ENCODE measurements at regions not wholly inside any gene's neighbourhood (a gene's known extent, or its start where the extent isn't known, plus 50 kb on each side); places are given as distances from the start of the nearest gene placed in this dataset.
A peak's percentile ranks its signal among the peaks of the same experiment; 100 is the strongest.
"Not testable (repeated sequence)": the region's sequence is repeated elsewhere in the genome, so short reads cannot be mapped to it uniquely, and the experiment has no call there.

- not testable (repeated sequence) for H3K9me3 ChIP-seq (ENCODE audit: severe bottlenecking); ATAC-seq (ENCODE audit: low read depth); H3K27ac ChIP-seq (ENCODE audit: poor library complexity, severe bottlenecking); H3K4me3 ChIP-seq (ENCODE audit: severe bottlenecking); H3K4me1 ChIP-seq (ENCODE audit: insufficient read depth, poor library complexity, severe bottlenecking); DNase-seq (ENCODE audit: low spot score); H3K27me3 ChIP-seq (ENCODE audit: insufficient read depth, poor library complexity, severe bottlenecking); H3K36me3 ChIP-seq (ENCODE audit: low read depth)
These were observed 158.9 kb upstream of the PRKX start for GRCh38 chrX:3872226-3872879.

GRCh38 chrX:3867067-3867831, 153.8 kb upstream of the PRKX start:
- H3K27me3 ChIP-seq (ENCODE audit: insufficient read depth, poor library complexity, severe bottlenecking); H3K9me3 ChIP-seq (ENCODE audit: severe bottlenecking); DNase-seq (ENCODE audit: low spot score); H3K4me3 ChIP-seq (ENCODE audit: severe bottlenecking); H3K36me3 ChIP-seq (ENCODE audit: low read depth); H3K4me1 ChIP-seq (ENCODE audit: insufficient read depth, poor library complexity, severe bottlenecking); H3K27ac ChIP-seq (ENCODE audit: poor library complexity, severe bottlenecking): not testable (repeated sequence)
- ATAC-seq (ENCODE audit: low read depth) = peak; percentile 66

- not testable (repeated sequence) for H3K27me3 ChIP-seq (ENCODE audit: insufficient read depth, poor library complexity, severe bottlenecking); H3K4me3 ChIP-seq (ENCODE audit: severe bottlenecking); DNase-seq (ENCODE audit: low spot score); H3K9me3 ChIP-seq (ENCODE audit: severe bottlenecking); H3K27ac ChIP-seq (ENCODE audit: poor library complexity, severe bottlenecking); H3K36me3 ChIP-seq (ENCODE audit: low read depth); ATAC-seq (ENCODE audit: low read depth); H3K4me1 ChIP-seq (ENCODE audit: insufficient read depth, poor library complexity, severe bottlenecking)
These were observed 144.9 kb upstream of the PRKX start for GRCh38 chrX:3858332-3858731.

GRCh38 chrX:3843522-3844145, 130.2 kb upstream of the PRKX start:
- H3K4me3 ChIP-seq (ENCODE audit: severe bottlenecking); H3K27me3 ChIP-seq (ENCODE audit: insufficient read depth, poor library complexity, severe bottlenecking); H3K9me3 ChIP-seq (ENCODE audit: severe bottlenecking); H3K36me3 ChIP-seq (ENCODE audit: low read depth); H3K4me1 ChIP-seq (ENCODE audit: insufficient read depth, poor library complexity, severe bottlenecking); H3K27ac ChIP-seq (ENCODE audit: poor library complexity, severe bottlenecking); DNase-seq (ENCODE audit: low spot score): not testable (repeated sequence)
- ATAC-seq (ENCODE audit: low read depth) = peak; percentile 95

- not testable (repeated sequence) for H3K27ac ChIP-seq (ENCODE audit: poor library complexity, severe bottlenecking); H3K9me3 ChIP-seq (ENCODE audit: severe bottlenecking); H3K27me3 ChIP-seq (ENCODE audit: insufficient read depth, poor library complexity, severe bottlenecking); DNase-seq (ENCODE audit: low spot score); H3K4me3 ChIP-seq (ENCODE audit: severe bottlenecking); H3K4me1 ChIP-seq (ENCODE audit: insufficient read depth, poor library complexity, severe bottlenecking); H3K36me3 ChIP-seq (ENCODE audit: low read depth)
- peak; percentile 66 for ATAC-seq (ENCODE audit: low read depth)
These were observed 129.5 kb upstream of the PRKX start for GRCh38 chrX:3842822-3843521.

GRCh38 chrX:3838754-3839153, 125.3 kb upstream of the PRKX start:
- not testable (repeated sequence) for H3K9me3 ChIP-seq (ENCODE audit: severe bottlenecking); H3K4me3 ChIP-seq (ENCODE audit: severe bottlenecking); H3K36me3 ChIP-seq (ENCODE audit: low read depth); H3K27ac ChIP-seq (ENCODE audit: poor library complexity, severe bottlenecking); H3K27me3 ChIP-seq (ENCODE audit: insufficient read depth, poor library complexity, severe bottlenecking); ATAC-seq (ENCODE audit: low read depth); DNase-seq (ENCODE audit: low spot score); H3K4me1 ChIP-seq (ENCODE audit: insufficient read depth, poor library complexity, severe bottlenecking)

- ATAC-seq (ENCODE audit: low read depth); H3K4me1 ChIP-seq (ENCODE audit: insufficient read depth, poor library complexity, severe bottlenecking); H3K36me3 ChIP-seq (ENCODE audit: low read depth); DNase-seq (ENCODE audit: low spot score); H3K27ac ChIP-seq (ENCODE audit: poor library complexity, severe bottlenecking); H3K9me3 ChIP-seq (ENCODE audit: severe bottlenecking); H3K27me3 ChIP-seq (ENCODE audit: insufficient read depth, poor library complexity, severe bottlenecking); H3K4me3 ChIP-seq (ENCODE audit: severe bottlenecking): not testable (repeated sequence)
These were observed 124.7 kb upstream of the PRKX start for GRCh38 chrX:3837958-3838643.

GRCh38 chrX:3837211-3837610, 123.8 kb upstream of the PRKX start:
- DNase-seq (ENCODE audit: low spot score); H3K9me3 ChIP-seq (ENCODE audit: severe bottlenecking); H3K27ac ChIP-seq (ENCODE audit: poor library complexity, severe bottlenecking); ATAC-seq (ENCODE audit: low read depth); H3K4me1 ChIP-seq (ENCODE audit: insufficient read depth, poor library complexity, severe bottlenecking); H3K27me3 ChIP-seq (ENCODE audit: insufficient read depth, poor library complexity, severe bottlenecking); H3K4me3 ChIP-seq (ENCODE audit: severe bottlenecking); H3K36me3 ChIP-seq (ENCODE audit: low read depth): not testable (repeated sequence)

GRCh38 chrX:3833761-3834542, 120.5 kb upstream of the PRKX start:
- H3K36me3 ChIP-seq (ENCODE audit: low read depth); H3K27ac ChIP-seq (ENCODE audit: poor library complexity, severe bottlenecking); H3K27me3 ChIP-seq (ENCODE audit: insufficient read depth, poor library complexity, severe bottlenecking); DNase-seq (ENCODE audit: low spot score); H3K4me3 ChIP-seq (ENCODE audit: severe bottlenecking); ATAC-seq (ENCODE audit: low read depth); H3K4me1 ChIP-seq (ENCODE audit: insufficient read depth, poor library complexity, severe bottlenecking); H3K9me3 ChIP-seq (ENCODE audit: severe bottlenecking): not testable (repeated sequence)

GRCh38 chrX:3830020-3830419, 116.6 kb upstream of the PRKX start:
- H3K4me3 ChIP-seq (ENCODE audit: severe bottlenecking); H3K27me3 ChIP-seq (ENCODE audit: insufficient read depth, poor library complexity, severe bottlenecking); ATAC-seq (ENCODE audit: low read depth); H3K4me1 ChIP-seq (ENCODE audit: insufficient read depth, poor library complexity, severe bottlenecking); H3K36me3 ChIP-seq (ENCODE audit: low read depth); H3K9me3 ChIP-seq (ENCODE audit: severe bottlenecking); H3K27ac ChIP-seq (ENCODE audit: poor library complexity, severe bottlenecking); DNase-seq (ENCODE audit: low spot score): not testable (repeated sequence)

Measured in RWPE2 (cell line).